ENCODE measurements at regions not wholly inside any gene's neighbourhood (a gene's known extent, or its start where the extent isn't known, plus 50 kb on each side); places are given as distances from the start of the nearest gene placed in this dataset.

DNA sequence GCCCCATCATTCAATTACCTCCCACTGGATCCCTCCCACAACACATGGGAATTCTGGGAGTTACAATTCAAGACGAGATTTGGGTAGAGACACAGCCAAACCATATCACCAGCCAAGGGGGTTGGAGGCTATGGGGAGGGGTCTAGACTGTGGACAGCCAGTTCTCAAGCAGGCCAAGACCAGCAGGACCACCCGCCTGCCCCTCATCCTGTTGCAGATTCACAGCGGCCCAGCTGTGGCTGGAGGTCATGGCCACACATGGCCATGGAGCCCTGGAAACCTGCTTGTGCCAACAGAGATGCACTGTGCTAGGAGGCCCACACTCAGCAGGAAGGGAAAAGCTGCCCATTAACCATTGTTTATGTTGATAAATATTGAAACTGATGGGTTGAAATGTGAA is 240.5 kb downstream of the TTLL2 start:
- WGBS = 83% methylated on average over 3 of the region's 3 CpGs
- DNase-seq (ENCODE audit: low spot score in 2 of 2) = peak in 1 of 2 donors; percentile 40
- H3K4me1 ChIP-seq = peaks cover 6% of the 10 kb centered on the region

DNA sequence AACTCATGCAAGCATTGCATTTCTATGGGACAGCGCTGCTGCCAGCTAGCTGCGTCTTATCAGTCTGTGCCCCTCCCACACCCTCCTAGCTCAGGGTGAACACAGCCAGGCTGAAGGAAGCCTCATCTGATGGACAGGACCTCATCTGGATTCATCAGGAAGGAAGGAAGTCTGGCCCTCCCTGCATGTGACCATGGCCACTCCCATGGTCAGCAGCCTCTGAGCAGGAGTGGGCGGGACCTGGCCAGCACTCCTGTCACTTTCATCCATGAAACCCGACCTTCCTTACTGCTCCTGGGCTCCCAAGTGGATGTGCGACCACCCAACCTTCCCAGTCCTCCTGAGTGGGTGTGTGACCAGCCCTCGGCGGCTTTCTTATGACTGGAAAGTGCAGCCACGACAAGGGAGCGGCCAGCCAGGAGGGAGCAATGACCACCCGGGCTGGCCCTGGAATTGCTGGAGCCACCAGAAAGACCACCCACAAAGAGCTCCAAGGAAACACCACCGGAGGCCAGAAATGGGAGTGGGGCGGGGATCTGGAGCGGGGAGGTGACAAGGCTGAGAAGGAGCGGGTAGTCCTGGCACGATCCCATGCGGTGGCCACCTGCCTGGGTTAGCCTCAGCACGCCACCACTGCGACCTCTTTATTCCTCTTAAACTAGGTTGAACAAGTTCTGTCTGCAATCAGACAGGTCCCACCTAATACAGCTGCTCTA is 241.2 kb downstream of the TTLL2 start:
- TF ChIP-seq POLR2AphosphoS5 (IDR thresholded peaks at IDR 0.05) (no peak), POLR2A (IDR thresholded peaks at IDR 0.05) (no peak), EP300 (IDR thresholded peaks at IDR 0.05) (no peak)
- TF ChIP-seq, protein P1, sequence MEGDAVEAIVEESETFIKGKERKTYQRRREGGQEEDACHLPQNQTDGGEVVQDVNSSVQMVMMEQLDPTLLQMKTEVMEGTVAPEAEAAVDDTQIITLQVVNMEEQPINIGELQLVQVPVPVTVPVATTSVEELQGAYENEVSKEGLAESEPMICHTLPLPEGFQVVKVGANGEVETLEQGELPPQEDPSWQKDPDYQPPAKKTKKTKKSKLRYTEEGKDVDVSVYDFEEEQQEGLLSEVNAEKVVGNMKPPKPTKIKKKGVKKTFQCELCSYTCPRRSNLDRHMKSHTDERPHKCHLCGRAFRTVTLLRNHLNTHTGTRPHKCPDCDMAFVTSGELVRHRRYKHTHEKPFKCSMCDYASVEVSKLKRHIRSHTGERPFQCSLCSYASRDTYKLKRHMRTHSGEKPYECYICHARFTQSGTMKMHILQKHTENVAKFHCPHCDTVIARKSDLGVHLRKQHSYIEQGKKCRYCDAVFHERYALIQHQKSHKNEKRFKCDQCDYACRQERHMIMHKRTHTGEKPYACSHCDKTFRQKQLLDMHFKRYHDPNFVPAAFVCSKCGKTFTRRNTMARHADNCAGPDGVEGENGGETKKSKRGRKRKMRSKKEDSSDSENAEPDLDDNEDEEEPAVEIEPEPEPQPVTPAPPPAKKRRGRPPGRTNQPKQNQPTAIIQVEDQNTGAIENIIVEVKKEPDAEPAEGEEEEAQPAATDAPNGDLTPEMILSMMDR (IDR thresholded peaks at IDR 0.05) = no peak
- peak in 1 of 2 donors; percentile 76 for DNase-seq (ENCODE audit: low spot score in 2 of 2)
- no peak overlapping the region for H3K4me3 ChIP-seq
- no peak overlapping the region for H3K27ac ChIP-seq
- H3K36me3 ChIP-seq = no peaks in the 10 kb centered on the region
- H3K4me1 ChIP-seq = peaks cover 6% of the 10 kb centered on the region
- WGBS = 59% methylated on average over 17 of the region's 18 CpGs
- peaks cover 7% of the 10 kb centered on the region for H3K27me3 ChIP-seq
- H3K9me3 ChIP-seq = no peaks in the 10 kb centered on the region

More for the DNA sequence above, 240.5 kb downstream of the TTLL2 start:
- H3K27ac ChIP-seq = no peak overlapping the region
- H3K4me3 ChIP-seq = no peak overlapping the region
- TF ChIP-seq EP300 (IDR thresholded peaks at IDR 0.05) = no peak
- no peak for TF ChIP-seq POLR2A (IDR thresholded peaks at IDR 0.05)
- TF ChIP-seq POLR2AphosphoS5 (IDR thresholded peaks at IDR 0.05) = no peak
- TF ChIP-seq, protein P1 (IDR thresholded peaks at IDR 0.05) = no peak
- H3K9me3 ChIP-seq = no peaks in the 10 kb centered on the region
- H3K27me3 ChIP-seq = peaks cover 7% of the 10 kb centered on the region
- H3K36me3 ChIP-seq = no peaks in the 10 kb centered on the region

DNA sequence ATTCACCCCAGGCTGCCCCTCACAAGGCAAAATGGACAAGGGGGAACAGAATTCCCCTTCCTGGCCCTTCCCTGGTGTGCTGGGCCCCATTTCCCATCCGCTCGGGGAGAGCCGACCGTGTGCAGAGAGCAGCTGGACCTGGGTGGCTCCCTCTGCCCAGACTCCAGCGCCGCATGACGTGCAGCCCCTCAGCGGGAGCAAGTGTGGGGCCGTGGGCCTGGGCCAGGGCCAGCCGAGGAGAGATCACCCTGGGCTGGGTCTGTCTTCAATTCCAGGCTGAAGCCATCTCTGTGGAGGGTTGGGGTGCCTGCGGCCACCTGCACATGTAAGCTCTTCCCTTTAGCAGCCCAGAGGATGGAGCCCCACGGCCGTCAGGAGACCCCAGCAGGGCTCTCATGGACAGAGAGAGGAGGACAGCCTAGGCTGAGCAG is 241.8 kb downstream of the TTLL2 start:
- H3K4me1 ChIP-seq = peaks cover 6% of the 10 kb centered on the region
- no peak overlapping the region for H3K4me3 ChIP-seq
- peaks cover 7% of the 10 kb centered on the region for H3K27me3 ChIP-seq
- peak overlapping the region; percentile 18 for H3K27ac ChIP-seq
- H3K9me3 ChIP-seq = no peaks in the 10 kb centered on the region
- no peaks in the 10 kb centered on the region for H3K36me3 ChIP-seq
- DNase-seq (ENCODE audit: low spot score in 2 of 2) = no peak
- no peak for TF ChIP-seq POLR2AphosphoS5 (IDR thresholded peaks at IDR 0.05)
- TF ChIP-seq EP300 (IDR thresholded peaks at IDR 0.05) = no peak
- TF ChIP-seq, protein P1 (IDR thresholded peaks at IDR 0.05) = no peak
- no peak for TF ChIP-seq POLR2A (IDR thresholded peaks at IDR 0.05)
- no CpG with 5 or more reads among the region's 13 CpGs for WGBS

DNA sequence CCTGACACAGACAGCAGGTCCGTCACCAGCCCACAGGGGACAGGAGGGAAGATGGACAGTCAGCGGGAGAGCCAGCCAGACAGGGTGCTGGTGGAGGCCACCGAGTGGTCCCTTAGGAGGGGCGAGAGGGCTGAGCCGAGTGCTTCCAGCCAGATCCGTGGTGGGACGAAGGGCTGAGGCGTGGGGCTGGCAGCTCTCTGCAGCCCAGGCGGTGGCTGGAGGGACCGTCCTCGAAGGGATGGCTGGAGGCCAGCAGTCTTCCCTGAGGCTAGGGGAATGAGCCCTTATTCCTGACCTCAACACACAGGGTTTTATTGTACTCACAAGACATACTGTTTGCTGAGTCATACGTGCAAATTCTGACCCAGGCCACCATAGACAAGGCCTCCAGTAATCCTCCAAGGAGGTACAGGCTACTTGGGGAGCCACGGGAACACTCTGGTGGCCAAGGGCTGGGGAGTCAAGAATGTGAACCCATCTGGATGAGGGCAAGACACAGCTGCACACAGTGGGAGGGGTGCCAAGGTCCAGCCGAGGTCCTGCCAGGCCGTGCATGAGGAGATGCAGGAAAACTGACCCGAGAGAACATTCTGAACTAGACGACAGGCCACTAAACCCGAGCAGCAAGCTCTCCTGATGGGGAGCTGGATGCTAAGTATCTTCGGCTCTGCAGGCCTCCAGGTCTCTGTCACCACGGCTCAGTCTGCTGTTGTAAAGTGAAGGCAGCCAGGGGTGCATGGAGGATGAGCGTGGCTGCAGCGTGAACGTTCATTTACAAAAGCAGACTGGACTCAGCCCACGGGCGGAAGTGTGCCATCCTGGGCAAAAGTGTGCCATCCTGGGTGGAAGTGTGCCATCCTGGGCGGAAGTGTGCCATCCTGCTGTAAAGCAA is 242.5 kb downstream of the TTLL2 start:
- Histone ChIP-seq H3K27ac (peak overlapping the region; percentile 18), H3K9me3 (no peaks in the 10 kb centered on the region), H3K27me3 (peaks cover 7% of the 10 kb centered on the region), H3K36me3 (no peaks in the 10 kb centered on the region), H3K4me3 (no peak overlapping the region), H3K4me1 (peaks cover 6% of the 10 kb centered on the region)
- TF ChIP-seq POLR2AphosphoS5 (IDR thresholded peaks at IDR 0.05) (no peak), EP300 (IDR thresholded peaks at IDR 0.05) (no peak), POLR2A (IDR thresholded peaks at IDR 0.05) (no peak)
- TF ChIP-seq, protein P1 (IDR thresholded peaks at IDR 0.05) = no peak
- peak in 1 of 2 donors; percentile 74 for DNase-seq (ENCODE audit: low spot score in 2 of 2)
- 72% methylated on average over 25 of the region's 26 CpGs for WGBS

Measured in suprapubic skin (tissue), 4 donors.